CD4-positive, alpha-beta T cell treated with Interleukin-6 for 4 hours (primary cell): ENCODE measurements at regions not wholly inside any gene's neighbourhood (a gene's known extent, or its start where the extent isn't known, plus 50 kb on each side); places are given as distances from the start of the nearest gene placed in this dataset.

Experiments
- DNase-seq: peaks from one replicate; pipeline ENCODE4 v3.0.0-alpha.2; 2020; ENCODE audit warnings: mixed read lengths

DNA sequence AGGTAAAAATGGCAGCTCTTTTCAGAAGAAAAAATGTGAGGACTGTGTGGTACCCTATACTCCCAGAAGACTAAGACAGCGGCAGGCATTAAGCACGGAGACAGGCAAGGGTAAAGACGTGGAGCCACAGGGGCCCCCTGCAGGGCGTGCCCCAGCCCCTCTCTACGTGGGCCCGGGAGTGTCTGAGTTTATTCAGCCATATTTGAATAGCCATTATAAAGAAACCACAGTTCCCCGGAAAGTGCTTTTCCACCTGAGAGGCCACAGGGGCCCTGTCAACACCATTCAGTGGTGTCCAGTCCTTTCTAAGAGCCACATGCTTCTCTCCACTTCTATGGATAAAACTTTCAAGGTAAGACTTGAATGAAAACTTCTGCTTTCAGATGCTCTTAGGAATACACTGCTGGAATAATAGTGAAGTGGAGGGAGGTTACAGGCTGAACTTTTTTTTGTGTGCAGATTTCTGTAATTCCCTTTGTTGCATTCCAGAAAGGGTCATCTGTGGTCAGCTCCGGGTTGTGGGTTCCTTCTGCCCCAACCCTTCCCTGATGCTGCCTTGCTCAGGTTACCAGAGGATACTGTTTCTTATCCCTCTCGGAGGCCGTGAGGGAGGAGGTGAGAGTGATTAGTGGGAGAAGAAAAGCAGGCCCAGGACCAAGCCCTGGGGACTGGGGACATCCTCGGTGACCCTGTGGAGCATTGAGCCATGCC is 58.4 kb downstream of the SLC25A47 start:
- no peak for DNase-seq

- DNase-seq: no peak
Measured at GRCh38 chr14:100382106-100382455, 58.9 kb downstream of the SLC25A47 start.

DNA sequence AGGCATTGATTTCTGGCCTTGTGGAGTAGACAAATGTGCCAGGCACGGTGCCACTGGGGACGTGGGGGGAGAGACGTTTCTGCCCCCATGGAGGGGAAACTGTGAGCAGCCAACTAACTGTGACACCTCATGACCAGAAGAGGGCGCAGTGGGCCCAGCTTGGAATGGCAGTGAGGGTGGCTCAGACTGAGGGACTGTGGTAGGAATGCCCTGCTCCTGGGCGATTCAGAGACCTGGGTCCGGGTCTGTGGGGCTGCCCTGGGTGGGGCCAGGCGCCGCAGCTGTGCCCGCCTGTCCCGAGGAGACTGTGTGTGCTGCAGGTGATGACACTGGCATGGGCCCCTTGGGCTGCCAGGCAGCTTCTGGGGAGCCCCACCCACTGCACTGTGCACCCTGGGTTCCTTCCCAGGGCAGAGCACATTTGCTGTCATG is 60.6 kb downstream of the SLC25A47 start:
- peak; percentile 68 for DNase-seq

DNA sequence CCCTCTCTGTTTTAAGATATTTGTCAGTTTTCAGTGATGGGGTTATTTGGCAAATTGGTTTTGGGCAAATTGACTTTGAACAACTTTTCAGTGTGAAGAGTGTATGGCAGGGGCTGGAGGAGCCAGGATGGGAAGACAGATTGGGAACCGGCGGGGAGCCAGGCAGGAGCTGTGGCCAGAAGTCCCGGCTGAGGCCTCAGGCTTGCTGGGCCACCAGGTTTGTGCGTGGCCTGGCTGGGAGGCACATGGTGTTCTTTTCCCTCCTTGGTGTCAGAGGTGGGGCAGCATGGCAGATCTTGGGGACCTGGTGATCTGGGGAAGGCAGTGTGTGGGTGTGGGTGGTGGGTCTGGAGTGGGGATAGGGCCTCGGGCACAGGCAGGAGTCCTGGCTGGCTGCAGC is 61.1 kb downstream of the SLC25A47 start:
- DNase-seq: no peak

DNA sequence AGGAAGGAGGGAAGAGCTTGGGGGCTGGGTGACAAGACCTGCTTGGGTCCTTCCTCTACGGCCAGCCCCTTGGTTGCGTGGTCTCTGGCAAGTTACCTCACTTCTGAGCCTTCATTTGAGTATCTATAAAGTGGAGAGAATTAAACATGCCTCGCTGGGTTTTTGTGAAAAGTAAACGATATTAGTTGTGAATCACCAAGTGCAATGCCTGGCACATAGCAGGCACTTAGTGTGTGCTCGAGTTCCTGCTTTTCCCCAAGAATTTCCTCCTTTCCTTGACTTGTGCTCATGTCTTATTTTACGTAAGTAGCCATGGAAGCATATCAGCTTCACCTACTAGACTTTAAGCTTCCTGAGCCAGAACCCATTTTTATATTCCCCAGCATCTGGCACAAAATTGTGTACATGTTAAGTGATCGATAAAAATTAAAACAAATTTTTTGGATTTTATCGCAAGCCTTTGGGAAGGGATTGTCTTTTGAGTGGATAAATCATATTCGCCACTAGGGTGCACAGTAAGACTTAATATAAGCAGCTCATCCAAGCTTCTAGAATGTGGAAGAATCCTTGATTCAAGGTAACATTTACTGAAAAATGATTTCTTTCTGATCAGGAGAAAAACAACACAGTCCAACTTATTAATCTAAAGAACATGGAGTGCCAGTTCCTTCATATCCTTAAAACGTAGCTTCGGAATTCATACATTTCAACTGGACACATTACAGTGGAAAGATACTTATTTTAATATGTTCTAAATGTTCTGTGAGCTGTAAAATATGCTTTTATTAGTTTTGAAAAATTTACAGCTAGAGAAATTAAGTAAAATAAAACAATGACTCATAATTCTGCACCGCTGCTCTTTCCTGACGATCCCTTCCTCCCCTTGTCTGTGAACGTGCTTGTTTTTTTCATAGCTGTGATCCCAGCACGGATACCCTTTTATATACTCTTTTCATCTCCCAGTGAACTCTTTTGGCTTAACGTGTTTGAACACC is 62.0 kb downstream of the SLC25A47 start:
- DNase-seq: no peak

- DNase-seq: no peak
Measured at GRCh38 chr14:100386121-100386520, 63.0 kb downstream of the SLC25A47 start.

- DNase-seq: no peak
Measured at GRCh38 chr14:100386846-100387245, 63.7 kb downstream of the SLC25A47 start.

DNA sequence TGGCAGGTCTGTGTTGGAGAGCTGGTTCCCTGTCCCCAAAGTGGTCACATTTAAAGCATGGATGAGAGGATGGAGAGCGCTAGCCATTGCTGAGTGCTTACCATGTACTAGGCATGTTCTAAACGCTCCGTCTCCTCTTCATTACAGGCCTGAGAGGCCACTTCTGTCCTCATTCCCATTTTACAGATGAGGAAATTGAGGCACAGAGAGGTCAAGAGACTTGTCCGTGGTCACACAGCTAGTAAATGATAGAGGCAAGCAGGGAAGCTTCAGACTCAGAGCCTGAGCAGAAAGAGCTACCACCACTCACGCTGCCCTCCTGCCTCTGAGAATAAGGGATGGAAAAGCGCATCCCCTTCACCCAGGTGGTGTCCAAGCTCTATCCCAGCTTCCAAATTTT is 64.3 kb downstream of the SLC25A47 start:
- DNase-seq: no peak

DNA sequence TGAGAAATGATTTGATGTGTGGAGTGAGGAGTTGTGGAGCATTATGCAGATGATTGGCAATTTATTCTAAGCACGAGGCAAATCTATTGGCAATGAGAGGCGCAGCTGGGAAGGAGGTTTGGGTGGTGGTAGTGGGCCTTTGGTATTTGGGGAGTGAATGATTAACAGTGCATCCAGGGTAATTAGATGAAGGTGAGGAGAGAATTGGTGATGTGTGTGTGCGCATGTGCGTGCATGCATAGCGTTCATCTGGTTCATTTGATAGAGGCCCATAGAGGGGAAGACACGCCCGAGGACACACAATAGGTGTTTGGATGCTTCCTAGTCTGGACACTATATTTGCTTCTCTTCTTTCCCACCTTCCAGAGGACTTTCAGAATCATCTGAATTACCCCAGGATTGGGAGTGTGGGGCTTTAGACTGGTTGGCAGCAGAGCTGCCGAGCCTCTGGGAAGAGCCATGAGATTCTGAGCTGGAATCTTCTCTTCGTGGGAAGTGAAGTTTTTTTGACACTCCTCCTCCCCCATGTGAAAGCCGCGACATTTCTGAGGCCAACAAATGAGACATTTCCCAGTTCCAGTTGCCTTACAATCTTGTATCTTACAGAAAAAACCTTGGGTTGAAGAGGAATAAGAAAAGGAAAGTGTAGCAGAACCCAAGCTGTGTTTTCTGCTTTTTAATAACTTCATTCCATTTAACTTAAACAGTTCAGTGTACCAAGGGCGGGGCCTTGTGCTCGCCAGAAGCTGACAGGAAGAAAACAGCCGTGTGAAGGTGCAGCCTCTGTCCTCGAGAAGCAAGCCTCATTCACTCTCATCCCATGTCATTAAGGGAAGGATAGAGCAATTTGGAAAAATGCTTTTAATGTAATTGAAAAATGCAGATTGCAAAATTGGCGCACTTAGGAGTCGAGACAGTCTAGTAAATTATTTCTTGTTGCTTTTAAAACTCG is 65.2 kb downstream of the SLC25A47 start:
- no peak for DNase-seq

- DNase-seq: no peak
Measured at GRCh38 chr14:100389497-100390104, 66.5 kb downstream of the SLC25A47 start.

DNA sequence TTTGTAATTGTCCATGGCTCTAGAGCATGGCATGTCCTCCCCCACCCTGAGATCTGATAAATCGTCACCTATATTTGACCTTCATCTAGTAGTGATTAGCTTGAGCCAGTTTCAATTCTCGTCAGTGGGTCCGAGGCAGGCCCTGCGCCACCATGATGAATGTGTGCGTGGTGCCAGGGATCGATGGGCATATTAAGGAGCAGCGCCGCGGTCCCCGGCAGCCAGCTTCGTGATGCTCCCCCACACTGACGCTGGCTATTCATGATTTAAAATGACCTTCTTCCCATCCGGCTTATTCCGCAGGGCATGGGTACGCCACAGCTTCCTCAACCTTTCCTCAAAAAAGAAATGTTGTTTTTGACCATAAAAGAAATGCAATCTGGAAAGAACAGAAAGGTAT is 68.0 kb downstream of the SLC25A47 start:
- no peak for DNase-seq

DNA sequence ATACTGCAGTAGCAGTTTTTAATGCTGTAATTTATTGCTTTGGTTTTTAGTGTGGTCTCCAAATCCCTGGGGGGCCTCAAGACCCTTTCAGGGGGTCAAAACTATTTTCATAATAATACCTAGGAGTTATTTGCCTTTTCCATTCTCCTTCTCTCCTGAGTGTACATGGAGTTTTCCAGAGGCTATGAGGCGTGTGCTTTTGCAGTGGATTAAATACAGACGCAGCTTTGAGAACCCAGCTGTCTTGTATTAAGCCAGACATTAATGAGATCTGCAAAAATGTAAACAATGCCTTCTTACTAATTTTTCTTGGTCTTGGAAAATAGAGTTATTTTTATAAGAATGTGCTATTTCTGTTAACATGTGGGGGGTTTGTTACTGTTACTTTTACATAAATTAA is 68.6 kb downstream of the SLC25A47 start:
- DNase-seq: no peak

DNA sequence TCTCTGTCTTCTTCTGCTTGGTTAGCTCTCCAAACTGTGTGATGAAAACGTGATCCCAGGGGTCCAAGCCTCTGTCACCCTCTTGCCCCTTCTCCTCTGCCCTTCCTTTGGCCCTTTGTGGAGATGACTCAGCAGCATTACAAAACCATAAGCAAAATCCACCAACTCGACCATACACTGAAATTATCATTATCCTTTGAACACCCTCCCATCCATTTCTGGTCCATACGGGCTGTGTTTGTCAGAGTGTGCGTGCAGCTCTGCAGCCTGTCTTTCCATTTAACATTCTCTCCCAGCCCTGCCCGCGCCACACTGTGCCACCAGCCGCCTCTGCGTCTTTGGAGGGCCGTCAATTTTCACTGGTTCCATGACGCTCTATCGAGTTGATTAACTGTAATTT is 69.2 kb downstream of the SLC25A47 start:
- DNase-seq: no peak

GRCh38 chr14:100393362-100393761 is 70.2 kb downstream of the SLC25A47 start:
- no peak for DNase-seq

GRCh38 chr14:100393906-100394732 is 71.0 kb downstream of the SLC25A47 start:
- no peak for DNase-seq

- DNase-seq: no peak
Measured at GRCh38 chr14:100394886-100395672, 71.9 kb downstream of the SLC25A47 start.

DNA sequence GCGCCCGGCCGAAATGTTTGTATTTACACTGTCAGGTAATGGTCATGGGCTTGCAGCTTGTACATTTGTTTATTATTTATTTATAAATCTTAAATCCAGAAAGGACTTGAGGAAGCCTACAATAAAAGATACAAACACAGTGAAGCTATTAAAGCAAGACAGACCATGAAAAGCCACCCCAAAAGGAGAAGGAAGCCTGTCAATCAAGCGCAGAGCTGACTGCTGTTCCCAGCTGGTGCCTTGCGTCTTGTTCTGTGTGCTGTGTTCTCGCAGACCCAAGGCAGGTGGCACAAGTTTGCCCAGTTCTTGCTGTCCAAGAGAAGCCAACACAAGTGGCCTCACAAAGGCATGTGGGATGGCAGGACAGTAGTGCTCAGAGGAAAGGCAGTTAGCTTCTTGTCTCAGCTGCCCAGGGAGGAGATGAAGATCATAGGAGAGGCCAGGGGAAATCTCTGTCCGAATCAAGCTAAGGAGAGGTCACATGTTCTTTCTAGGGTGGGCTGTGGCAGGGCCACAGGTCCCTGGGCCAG is 73.2 kb downstream of the SLC25A47 start:
- DNase-seq: no peak

DNA sequence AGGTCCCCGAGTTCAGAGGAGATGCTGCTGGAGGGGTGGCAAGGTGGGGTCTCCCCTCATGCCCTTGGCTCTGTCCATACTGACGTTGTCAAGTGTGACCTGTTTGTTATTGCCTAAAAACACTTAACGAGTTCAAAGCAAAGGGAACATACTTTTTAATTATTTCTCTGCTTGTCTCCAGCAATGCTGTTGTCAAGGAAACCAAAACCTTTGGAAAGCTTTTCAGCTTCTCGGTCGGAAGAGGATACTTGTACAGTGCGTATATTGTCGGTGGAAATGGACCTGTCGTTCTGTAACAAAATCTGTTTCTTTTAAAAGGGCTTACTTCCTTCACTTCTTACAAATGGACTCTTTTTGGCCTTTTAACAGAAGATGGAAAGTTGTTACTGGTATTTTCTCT is 73.9 kb downstream of the SLC25A47 start:
- DNase-seq: no peak

GRCh38 chr14:100398044-100398443 is 74.9 kb downstream of the SLC25A47 start:
- no peak for DNase-seq
